GM19023 (cell line): ENCODE measurements at regions not wholly inside any gene's neighbourhood (a gene's known extent, or its start where the extent isn't known, plus 50 kb on each side); places are given as distances from the start of the nearest gene placed in this dataset.

Experiments
- ATAC-seq: cut with Tn5 transposase; IDR thresholded peaks from one replicate; pipeline ENCODE4 v1.9.1; 2021; ENCODE audit warnings: mild to moderate bottlenecking, moderate library complexity; ENCODE audit not compliant: unreplicated experiment

DNA sequence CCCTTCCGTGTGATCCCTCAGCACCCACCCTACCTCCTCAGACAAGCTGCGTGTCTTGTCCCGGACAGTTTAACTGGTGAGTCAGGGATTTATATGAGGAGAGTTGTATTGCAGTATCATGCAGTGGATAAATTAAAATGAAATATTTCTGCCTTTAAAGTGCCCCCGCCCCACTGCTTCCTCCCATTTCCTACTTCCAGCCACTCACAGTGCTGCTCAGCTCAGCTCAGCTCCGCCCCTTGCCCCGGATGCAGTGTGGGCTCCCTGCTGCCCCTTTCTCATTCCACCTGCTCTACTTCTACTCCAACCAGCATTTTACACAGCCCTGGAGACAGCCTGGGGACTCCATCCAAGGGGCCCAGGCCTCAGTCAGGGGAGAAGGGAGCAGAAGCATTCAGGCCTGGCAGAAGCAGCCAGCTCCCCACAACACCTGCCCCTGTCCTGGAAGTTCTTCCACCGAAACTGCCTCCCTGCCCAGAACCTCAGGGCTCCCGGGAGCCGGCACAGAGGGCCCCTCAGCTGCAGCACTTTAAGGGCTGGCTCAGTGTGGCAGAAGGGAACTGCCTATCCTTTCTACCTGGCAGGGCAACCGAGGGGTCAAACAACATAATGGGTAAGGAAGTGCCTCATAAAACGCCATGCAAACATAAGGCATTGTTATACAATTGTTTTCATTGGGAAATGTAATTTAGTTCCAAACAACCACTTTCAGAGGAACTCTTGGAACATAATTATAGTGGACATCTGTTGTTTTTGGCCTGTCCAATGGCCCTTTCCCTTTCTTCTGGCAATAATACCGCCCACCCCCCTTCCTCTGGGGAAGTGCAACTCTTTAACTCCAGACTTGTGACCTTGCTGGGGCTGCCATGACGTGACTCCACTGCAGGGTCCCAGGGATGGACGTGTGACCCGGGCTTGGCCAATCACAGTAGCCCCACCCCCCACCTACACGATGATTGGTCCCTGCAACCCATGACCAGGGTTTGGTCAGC lies 102.3 kb downstream of the LIPG start:
- no peak for ATAC-seq

- no peak for ATAC-seq
These were observed 100.6 kb downstream of the LIPG start for GRCh38 chr18:49662506-49662905.

GRCh38 chr18:49658823-49659404 lies 97.1 kb downstream of the LIPG start:
- no peak for ATAC-seq

- no peak for ATAC-seq
These were observed 94.3 kb downstream of the LIPG start for GRCh38 chr18:49656073-49656692.

GRCh38 chr18:49655266-49656072 lies 93.6 kb downstream of the LIPG start:
- no peak for ATAC-seq

GRCh38 chr18:49654347-49654746 lies 92.5 kb downstream of the LIPG start:
- no peak for ATAC-seq

DNA sequence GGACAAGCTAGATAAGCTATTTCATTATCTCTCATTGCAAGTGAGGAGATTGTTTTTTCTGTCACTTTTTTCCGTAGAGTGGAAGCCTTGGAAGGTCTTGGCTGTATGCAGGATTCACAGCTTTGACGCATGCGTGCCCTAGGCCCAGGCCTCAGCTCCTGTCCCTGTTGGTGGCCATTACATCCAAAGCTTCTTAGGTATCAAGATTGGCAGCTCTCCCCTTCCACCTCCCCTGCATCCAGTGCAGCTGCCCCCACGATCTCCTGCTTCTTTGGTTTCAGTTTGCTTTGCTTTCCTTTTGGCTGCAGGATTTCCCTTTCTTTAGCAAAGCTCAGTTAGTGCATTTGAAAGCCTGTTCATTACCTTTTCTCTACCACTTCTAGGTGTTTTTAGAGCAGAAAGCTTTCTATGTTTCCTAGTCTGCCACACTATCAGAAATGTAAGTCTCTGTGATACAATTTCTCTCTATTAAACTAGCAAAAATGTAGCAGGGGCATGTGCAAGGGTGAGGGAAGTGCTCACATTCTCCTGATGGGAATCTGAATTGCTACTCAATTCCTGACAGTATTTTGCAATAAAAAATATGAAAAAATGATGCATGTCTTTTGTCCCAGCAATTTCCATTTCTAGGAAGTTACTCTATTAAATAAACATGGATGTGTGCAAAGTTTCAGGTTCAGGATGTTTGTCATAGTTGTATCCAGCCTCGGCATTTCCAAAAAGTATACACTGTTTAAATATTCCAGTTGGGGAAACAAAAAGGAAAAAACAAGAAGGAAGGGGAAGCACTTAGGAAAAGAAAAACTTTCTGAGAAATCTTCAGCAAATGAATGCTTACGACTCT lies 91.2 kb downstream of the LIPG start:
- ATAC-seq, result no peak

GRCh38 chr18:49651033-49651432 lies 89.2 kb downstream of the LIPG start:
- no peak for ATAC-seq

DNA sequence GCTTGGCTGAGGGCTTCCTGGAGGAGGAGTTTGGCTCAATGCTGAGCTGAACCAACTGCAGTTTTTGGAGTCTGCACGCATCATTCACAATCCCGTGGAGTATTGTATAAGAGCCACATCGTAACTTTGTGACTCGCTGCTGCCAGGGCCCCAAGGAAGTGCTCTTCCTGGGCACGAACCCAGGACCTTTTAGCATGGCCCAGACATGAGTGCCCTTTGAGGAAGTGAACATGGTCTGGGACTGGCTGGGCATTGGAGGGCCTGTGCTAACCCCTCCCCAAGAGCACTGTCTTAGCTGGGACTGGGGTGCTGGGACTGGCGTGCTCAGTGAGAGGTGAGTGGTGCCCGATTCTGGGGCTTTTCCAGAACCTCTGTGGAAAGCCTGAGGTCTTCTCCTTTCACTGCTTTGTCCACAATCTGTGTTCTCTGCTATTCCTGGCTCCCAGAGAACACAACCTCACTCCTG lies 88.6 kb downstream of the LIPG start:
- no peak for ATAC-seq

- ATAC-seq, result no peak
These were observed 87.0 kb downstream of the LIPG start for GRCh38 chr18:49648811-49649210.
